ENCODE measurements at regions not wholly inside any gene's neighbourhood (a gene's known extent, or its start where the extent isn't known, plus 50 kb on each side); places are given as distances from the start of the nearest gene placed in this dataset.

DNA sequence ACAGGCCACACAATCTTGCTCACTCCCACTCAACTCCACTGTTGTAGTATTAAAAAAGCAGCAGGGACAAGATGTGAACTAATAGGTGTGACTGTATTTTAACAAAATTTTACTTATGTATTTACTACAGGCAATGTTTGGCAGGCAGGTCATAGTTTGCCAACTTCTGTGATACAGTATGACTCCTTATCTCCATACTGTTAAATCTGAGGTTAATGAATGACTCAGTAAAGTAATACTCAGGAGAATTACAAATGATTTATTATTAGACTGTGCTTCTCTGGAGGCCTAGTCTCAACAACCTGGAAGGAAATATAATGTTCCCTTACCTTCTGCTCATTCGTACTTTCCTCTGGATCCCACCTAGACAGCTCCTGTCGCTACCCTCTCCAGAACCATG lies 258.6 kb upstream of the KCNMB2 start:
- intact Hi-C loops (cut with DNase I; ENCODE audit: low total_unique reads): no loop called here
- DNase-seq (ENCODE audit: low spot score in 2 of 2): no peak
- H3K9me3 ChIP-seq: peaks cover 5 to 13% of the 10 kb centered on the region in 2 donors

DNA sequence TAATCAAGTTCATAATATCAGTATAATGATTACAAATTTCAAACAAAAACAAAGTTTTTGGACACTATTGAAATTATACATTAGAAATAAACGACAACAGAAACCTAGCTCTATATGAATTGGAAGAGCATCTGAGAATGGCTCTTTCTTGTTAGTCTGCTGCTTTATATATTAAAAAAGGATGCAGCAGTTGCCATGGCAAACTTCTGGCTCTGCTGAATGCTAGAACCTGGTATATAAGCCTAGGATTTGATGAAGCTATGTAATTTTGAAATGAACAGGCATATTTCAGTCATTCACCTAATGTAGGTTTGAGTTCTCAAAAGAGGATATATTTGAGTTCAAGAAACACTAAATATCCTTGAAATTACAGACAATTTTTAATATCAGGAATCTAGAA lies 252.7 kb upstream of the KCNMB2 start:
- Histone ChIP-seq H3K27me3 (no peaks in the 10 kb centered on the region), H3K4me1 (no peaks in the 10 kb centered on the region), H3K4me3 (no peak overlapping the region), H3K36me3 (no peaks in the 10 kb centered on the region), H3K9me3 (peaks cover 5 to 13% of the 10 kb centered on the region in 2 donors), H3K27ac (no peak overlapping the region)
- intact Hi-C loops (cut with DNase I; ENCODE audit: low total_unique reads): no loop called here
- DNase-seq (ENCODE audit: low spot score in 2 of 2): no peak
- TF ChIP-seq POLR2AphosphoS5 (IDR thresholded peaks at IDR 0.05): no peak
- TF ChIP-seq, protein P1, sequence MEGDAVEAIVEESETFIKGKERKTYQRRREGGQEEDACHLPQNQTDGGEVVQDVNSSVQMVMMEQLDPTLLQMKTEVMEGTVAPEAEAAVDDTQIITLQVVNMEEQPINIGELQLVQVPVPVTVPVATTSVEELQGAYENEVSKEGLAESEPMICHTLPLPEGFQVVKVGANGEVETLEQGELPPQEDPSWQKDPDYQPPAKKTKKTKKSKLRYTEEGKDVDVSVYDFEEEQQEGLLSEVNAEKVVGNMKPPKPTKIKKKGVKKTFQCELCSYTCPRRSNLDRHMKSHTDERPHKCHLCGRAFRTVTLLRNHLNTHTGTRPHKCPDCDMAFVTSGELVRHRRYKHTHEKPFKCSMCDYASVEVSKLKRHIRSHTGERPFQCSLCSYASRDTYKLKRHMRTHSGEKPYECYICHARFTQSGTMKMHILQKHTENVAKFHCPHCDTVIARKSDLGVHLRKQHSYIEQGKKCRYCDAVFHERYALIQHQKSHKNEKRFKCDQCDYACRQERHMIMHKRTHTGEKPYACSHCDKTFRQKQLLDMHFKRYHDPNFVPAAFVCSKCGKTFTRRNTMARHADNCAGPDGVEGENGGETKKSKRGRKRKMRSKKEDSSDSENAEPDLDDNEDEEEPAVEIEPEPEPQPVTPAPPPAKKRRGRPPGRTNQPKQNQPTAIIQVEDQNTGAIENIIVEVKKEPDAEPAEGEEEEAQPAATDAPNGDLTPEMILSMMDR (IDR thresholded peaks at IDR 0.05): no peak
- TF ChIP-seq POLR2A (IDR thresholded peaks at IDR 0.05): no peak

More for the DNA sequence above, 258.6 kb upstream of the KCNMB2 start:
- Histone ChIP-seq H3K27me3 (no peaks in the 10 kb centered on the region), H3K36me3 (no peaks in the 10 kb centered on the region), H3K4me3 (no peak overlapping the region), H3K27ac (no peak overlapping the region), H3K4me1 (no peaks in the 10 kb centered on the region)
- TF ChIP-seq POLR2A (IDR thresholded peaks at IDR 0.05): no peak
- TF ChIP-seq, protein P1 (IDR thresholded peaks at IDR 0.05): no peak
- TF ChIP-seq POLR2AphosphoS5 (IDR thresholded peaks at IDR 0.05): no peak

DNA sequence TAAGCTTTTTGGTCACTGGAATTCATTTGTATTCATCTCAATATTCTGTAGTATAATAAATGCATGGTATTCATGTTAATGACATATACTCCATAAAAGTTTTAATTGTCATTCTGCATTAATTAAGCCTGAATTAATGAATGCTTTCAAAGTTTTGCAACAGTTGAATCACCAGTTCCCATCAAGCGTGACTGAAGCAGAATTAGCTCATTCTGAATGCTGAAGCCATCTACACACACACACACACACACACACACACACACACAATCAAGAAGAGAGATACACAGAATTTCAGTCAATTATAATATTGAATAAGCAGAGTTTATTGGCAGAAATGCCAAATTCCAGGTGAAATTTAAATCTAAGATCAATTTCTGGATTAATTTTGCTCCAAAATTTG lies 252.1 kb upstream of the KCNMB2 start:
- Histone ChIP-seq H3K4me3 (no peak overlapping the region), H3K4me1 (no peaks in the 10 kb centered on the region), H3K36me3 (no peaks in the 10 kb centered on the region), H3K9me3 (peaks cover 0 to 9% of the 10 kb centered on the region in 2 donors), H3K27ac (no peak overlapping the region), H3K27me3 (no peaks in the 10 kb centered on the region)
- TF ChIP-seq POLR2AphosphoS5 (IDR thresholded peaks at IDR 0.05): no peak
- DNase-seq (ENCODE audit: low spot score in 2 of 2): no peak
- intact Hi-C loops (cut with DNase I; ENCODE audit: low total_unique reads): no loop called here

DNA sequence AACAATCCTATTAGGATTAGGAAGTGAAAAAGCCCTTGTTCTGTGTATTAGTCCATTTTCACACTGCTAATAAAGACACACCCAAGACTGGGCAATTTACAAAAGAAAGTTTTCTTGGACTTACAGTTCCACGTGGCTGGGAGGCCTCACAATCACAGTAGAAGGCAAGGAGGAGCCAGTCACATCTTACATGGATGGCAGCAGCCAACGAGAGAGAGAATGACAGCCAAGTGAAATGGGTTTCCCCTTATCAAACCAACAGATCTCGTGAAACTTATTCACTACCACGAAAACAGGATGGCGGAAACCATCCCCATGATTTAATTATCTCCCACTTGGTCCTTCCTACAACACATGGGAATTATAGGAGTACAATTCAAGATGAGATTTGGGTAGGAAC lies 248.2 kb upstream of the KCNMB2 start:
- Histone ChIP-seq H3K36me3 (no peaks in the 10 kb centered on the region), H3K4me1 (no peaks in the 10 kb centered on the region), H3K4me3 (no peak overlapping the region), H3K9me3 (no peaks in the 10 kb centered on the region), H3K27ac (no peak overlapping the region), H3K27me3 (no peaks in the 10 kb centered on the region)
- intact Hi-C loops (cut with DNase I; ENCODE audit: low total_unique reads): no loop called here
- DNase-seq (ENCODE audit: low spot score in 2 of 2): no peak
- TF ChIP-seq POLR2AphosphoS5 (IDR thresholded peaks at IDR 0.05) (no peak), POLR2A (IDR thresholded peaks at IDR 0.05) (no peak)
- TF ChIP-seq, protein P1 (IDR thresholded peaks at IDR 0.05): no peak

DNA sequence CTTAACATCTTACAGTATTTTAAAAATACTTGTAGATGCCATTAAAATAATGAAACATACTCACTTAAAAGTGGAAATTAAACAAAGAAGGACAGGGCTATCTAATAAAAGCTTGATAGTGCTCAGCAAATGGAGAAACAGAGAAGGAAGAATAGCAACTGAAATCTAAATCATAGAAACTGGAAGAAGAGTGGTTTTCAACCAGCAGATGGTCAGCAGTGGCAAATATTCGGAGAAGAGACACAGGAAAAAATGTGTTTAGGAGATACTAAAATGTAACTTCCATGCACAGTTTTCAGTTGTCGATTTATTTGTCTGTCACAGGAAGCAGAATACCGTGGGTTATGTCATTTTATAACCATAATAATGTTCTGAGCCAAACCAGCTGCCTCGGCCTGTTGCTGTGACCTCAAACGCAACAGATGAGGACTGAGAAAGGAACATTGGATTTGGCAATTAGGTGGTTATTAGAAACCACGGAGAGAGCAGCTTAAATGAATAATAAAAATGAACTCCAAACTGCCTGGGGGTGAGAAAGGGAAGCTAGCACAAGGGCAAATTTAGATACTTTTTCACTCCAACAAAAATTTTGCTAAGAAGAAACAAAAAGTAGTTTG lies 246.6 kb upstream of the KCNMB2 start:
- DNase-seq (ENCODE audit: low spot score in 2 of 2): peak in 1 of 2 donors; percentile 35
- no peak overlapping the region for H3K4me3 ChIP-seq
- H3K36me3 ChIP-seq: no peaks in the 10 kb centered on the region
- H3K27me3 ChIP-seq: no peaks in the 10 kb centered on the region
- no peaks in the 10 kb centered on the region for H3K9me3 ChIP-seq
- H3K27ac ChIP-seq: peak overlapping the region; percentile 35 to 49
- intact Hi-C loops (cut with DNase I; ENCODE audit: low total_unique reads): no loop called here
- no peaks in the 10 kb centered on the region for H3K4me1 ChIP-seq
- TF ChIP-seq, protein P1 (IDR thresholded peaks at IDR 0.05): no peak
- TF ChIP-seq POLR2A (IDR thresholded peaks at IDR 0.05) (no peak), POLR2AphosphoS5 (IDR thresholded peaks at IDR 0.05) (no peak)

All from breast epithelium (tissue), 4 donors.